K562 (cell line): ENCODE measurements at regions not wholly inside any gene's neighbourhood (a gene's known extent, or its start where the extent isn't known, plus 50 kb on each side); places are given as distances from the start of the nearest gene placed in this dataset.

ENCODE experiments used
- ATF3 ChIP-seq, 2 experiments: fragments of 450-650 bp in 1 of 2; sonication (generic) in 1 of 2; formaldehyde crosslinking in 1 of 2; IDR thresholded peaks in 1 of 2; conservative IDR thresholded peaks in 1 of 2; 2 replicates each; pipeline versions ENCODE4 v1.6.1 to v1.8.1; 2016 to 2023; ENCODE audit warnings: mild to moderate bottlenecking in 2 of 2, moderate library complexity in 2 of 2, inconsistent platforms in 1 of 2, missing genetic modification reagents in 1 of 2
- CHD1 ChIP-seq: fragments of 200-600 bp; sonication (generic); IDR thresholded peaks from one replicate; pipeline ENCODE4 v1.6.1; 2012; ENCODE audit warnings: mild to moderate bottlenecking, moderate library complexity, low read length, inconsistent platforms
- CTCF ChIP-seq, 3 experiments: IDR thresholded peaks in 2 of 3; conservative IDR thresholded peaks in 1 of 3; 2 replicates each; pipeline ENCODE4 v1.5.1; 2011 to 2012; ENCODE audit warnings: low read length in 3 of 3, mild to moderate bottlenecking in 3 of 3, control low read depth in 2 of 3, improper control_type of control experiment in 1 of 3, inconsistent platforms in 1 of 3, low read depth in 1 of 3, mixed read lengths in 1 of 3, moderate library complexity in 1 of 3; ENCODE audit not compliant: insufficient read depth in 2 of 3
- ELK1 ChIP-seq: sonication (generic); formaldehyde crosslinking; IDR thresholded peaks from 2 replicates; pipeline ENCODE4 v1.8.1; 2022; ENCODE audit warnings: missing genetic modification reagents
- SRF ChIP-seq, 2 experiments: fragments of 250-450, 450-650 bp in 1 of 2; sonication (Bioruptor Pico) in 1 of 2; sonication (generic) in 1 of 2; formaldehyde crosslinking; IDR thresholded peaks; 2 replicates each; pipeline versions ENCODE4 v1.5.0 to v1.5.1; 2020 to 2022; ENCODE audit warnings: mild to moderate bottlenecking in 1 of 2, missing genetic modification reagents in 1 of 2

- TF ChIP-seq CTCF (IDR thresholded peaks at IDR 0.05 in 2 of 3, conservative IDR thresholded peaks at IDR 0.05 in 1 of 3; ENCODE audit: insufficient read depth in 2 of 3, low read depth in 1 of 3, low read length in 3 of 3) (no peak), SRF (CRISPR knock-in tag; IDR thresholded peaks at IDR 0.05) (no peak), ELK1 (CRISPR knock-in tag) (no peak), ATF3 (IDR thresholded peaks at IDR 0.05) (no peak), ATF3 (CRISPR knock-in tag; conservative IDR thresholded peaks at IDR 0.05) (no peak), CHD1 (no peak)
Measured at GRCh38 chr13:105572401-105572800, 963.1 kb downstream of the EFNB2 start.
